ENCODE measurements at regions not wholly inside any gene's neighbourhood (a gene's known extent, or its start where the extent isn't known, plus 50 kb on each side); places are given as distances from the start of the nearest gene placed in this dataset.

DNA sequence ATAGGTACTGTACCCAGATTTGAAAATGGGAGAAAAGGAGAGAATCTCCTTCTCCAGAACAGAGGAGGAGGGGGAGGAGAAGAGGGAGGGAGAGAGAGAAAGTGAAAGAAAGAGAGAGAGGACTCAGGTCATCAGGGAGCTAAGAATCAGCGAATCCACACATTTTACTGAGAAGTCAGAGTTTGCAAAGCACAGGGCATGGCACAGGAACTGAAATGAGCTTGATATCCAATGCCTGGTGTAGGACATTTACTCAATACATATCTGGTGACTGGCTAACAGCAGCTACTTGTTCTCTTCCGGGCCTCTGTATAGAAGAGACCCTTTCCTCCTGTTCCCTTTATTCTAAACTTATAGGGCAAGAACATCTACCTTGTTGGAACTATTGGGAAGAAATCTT, 375.1 kb downstream of the KLF5 start:
- no peak overlapping the region for H3K27ac ChIP-seq (ENCODE audit: low read length)
- no peaks in the 10 kb centered on the region for H3K4me1 ChIP-seq (ENCODE audit: control insufficient read depth, low read depth, low read length)
- H3K9me3 ChIP-seq (ENCODE audit: control insufficient read depth, low read depth, low read length) = peaks cover 7% of the 10 kb centered on the region
- H3K36me3 ChIP-seq (ENCODE audit: control insufficient read depth, low read depth, low read length) = no peaks in the 10 kb centered on the region
- H3K27me3 ChIP-seq (ENCODE audit: control insufficient read depth, insufficient read depth, low read length) = no peaks in the 10 kb centered on the region
- no peak overlapping the region for H3K4me3 ChIP-seq (ENCODE audit: low read length)
- H3K9ac ChIP-seq (ENCODE audit: low read length) = no peak overlapping the region

DNA sequence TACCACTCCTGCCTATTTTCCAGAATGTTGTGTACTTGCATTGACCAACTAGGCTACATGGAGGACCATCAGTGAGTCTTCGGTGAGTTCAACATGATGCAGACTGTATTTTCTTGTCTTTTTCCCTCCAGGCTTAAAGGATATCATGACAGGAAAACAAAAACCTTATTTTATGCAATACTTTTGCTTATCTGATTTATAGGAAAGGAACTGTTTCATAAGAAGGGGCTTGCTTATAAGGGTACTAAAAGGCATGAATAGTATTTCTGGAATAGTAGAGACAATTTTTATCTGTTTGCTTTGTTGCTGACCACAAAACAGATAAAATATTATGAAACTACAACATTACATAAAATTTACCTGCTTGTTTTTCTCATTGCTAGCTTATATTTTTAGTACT, 374.7 kb downstream of the KLF5 start:
- peaks cover 7% of the 10 kb centered on the region for H3K9me3 ChIP-seq (ENCODE audit: control insufficient read depth, low read depth, low read length)
- no peak overlapping the region for H3K27ac ChIP-seq (ENCODE audit: low read length)
- no peaks in the 10 kb centered on the region for H3K36me3 ChIP-seq (ENCODE audit: control insufficient read depth, low read depth, low read length)
- no peak overlapping the region for H3K4me3 ChIP-seq (ENCODE audit: low read length)
- H3K4me1 ChIP-seq (ENCODE audit: control insufficient read depth, low read depth, low read length) = no peaks in the 10 kb centered on the region
- H3K27me3 ChIP-seq (ENCODE audit: control insufficient read depth, insufficient read depth, low read length) = no peaks in the 10 kb centered on the region
- no peak overlapping the region for H3K9ac ChIP-seq (ENCODE audit: low read length)

DNA sequence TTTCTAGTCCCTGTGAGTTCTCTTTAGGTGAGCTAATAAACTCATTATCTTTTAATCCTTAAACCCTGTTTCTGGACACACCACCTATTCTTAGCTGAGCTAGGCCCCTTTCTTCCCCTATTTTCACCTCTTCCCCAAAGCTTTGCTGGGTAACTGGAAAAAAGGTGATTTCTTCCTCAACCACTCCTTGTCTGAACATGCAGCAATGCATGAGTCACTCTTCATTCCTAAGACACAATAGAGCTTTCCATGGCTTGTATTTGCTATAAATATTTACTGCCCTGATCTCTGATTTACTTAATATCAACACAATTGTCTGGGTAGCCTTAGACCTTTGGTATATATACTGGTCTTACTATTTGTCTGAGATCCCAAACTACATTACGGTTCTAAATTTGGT, 370.9 kb downstream of the KLF5 start:
- Histone ChIP-seq H3K36me3 (ENCODE audit: control insufficient read depth, low read depth, low read length) (no peaks in the 10 kb centered on the region), H3K4me1 (ENCODE audit: control insufficient read depth, low read depth, low read length) (no peaks in the 10 kb centered on the region), H3K27ac (ENCODE audit: low read length) (no peak overlapping the region), H3K9me3 (ENCODE audit: control insufficient read depth, low read depth, low read length) (no peaks in the 10 kb centered on the region), H3K27me3 (ENCODE audit: control insufficient read depth, insufficient read depth, low read length) (no peaks in the 10 kb centered on the region), H3K9ac (ENCODE audit: low read length) (no peak overlapping the region), H3K4me3 (ENCODE audit: low read length) (no peak overlapping the region)

DNA sequence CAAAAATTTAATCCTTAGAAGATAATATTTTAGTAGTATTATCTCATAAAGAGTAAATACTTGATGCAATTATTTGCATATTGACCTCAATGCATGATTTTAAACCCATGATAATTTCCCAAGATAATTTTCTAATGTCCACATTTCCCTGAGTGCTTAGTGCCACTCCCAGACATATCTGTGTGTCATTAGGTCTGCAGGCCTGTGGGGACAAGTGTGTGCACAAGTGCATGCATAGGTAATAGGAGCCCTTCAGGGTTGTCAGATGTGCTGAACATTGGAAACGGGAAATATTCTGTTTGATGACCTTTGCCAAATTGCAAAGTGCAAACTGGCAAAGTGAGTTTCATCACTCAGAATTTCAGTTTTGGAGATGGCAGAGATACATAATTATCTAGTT, 369.9 kb downstream of the KLF5 start:
- no peaks in the 10 kb centered on the region for H3K27me3 ChIP-seq (ENCODE audit: control insufficient read depth, insufficient read depth, low read length)
- no peak overlapping the region for H3K9ac ChIP-seq (ENCODE audit: low read length)
- H3K27ac ChIP-seq (ENCODE audit: low read length) = no peak overlapping the region
- no peaks in the 10 kb centered on the region for H3K4me1 ChIP-seq (ENCODE audit: control insufficient read depth, low read depth, low read length)
- H3K9me3 ChIP-seq (ENCODE audit: control insufficient read depth, low read depth, low read length) = no peaks in the 10 kb centered on the region
- no peak overlapping the region for H3K4me3 ChIP-seq (ENCODE audit: low read length)
- no peaks in the 10 kb centered on the region for H3K36me3 ChIP-seq (ENCODE audit: control insufficient read depth, low read depth, low read length)

DNA sequence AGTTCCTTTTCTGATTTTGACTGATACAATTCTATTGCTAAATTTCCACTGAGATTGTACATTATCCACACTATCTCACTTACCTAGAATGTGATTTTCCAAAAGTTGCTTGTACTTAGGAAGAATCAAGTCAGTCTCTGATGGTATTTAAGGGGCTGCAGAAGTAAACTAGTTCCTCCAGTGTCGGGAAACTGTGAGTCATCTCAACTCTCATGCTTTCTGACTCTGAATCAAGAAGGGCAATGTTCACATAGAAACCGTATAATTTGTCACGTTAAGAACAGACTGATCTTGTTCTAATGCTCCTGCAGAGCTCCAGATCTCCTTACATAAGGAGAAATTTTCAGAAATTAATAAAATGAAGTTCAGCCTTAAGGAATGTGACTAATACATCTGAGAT, 369.3 kb downstream of the KLF5 start:
- no peak overlapping the region for H3K9ac ChIP-seq (ENCODE audit: low read length)
- no peaks in the 10 kb centered on the region for H3K36me3 ChIP-seq (ENCODE audit: control insufficient read depth, low read depth, low read length)
- no peak overlapping the region for H3K4me3 ChIP-seq (ENCODE audit: low read length)
- no peak overlapping the region for H3K27ac ChIP-seq (ENCODE audit: low read length)
- H3K9me3 ChIP-seq (ENCODE audit: control insufficient read depth, low read depth, low read length) = no peaks in the 10 kb centered on the region
- H3K4me1 ChIP-seq (ENCODE audit: control insufficient read depth, low read depth, low read length) = no peaks in the 10 kb centered on the region
- H3K27me3 ChIP-seq (ENCODE audit: control insufficient read depth, insufficient read depth, low read length) = no peaks in the 10 kb centered on the region

DNA sequence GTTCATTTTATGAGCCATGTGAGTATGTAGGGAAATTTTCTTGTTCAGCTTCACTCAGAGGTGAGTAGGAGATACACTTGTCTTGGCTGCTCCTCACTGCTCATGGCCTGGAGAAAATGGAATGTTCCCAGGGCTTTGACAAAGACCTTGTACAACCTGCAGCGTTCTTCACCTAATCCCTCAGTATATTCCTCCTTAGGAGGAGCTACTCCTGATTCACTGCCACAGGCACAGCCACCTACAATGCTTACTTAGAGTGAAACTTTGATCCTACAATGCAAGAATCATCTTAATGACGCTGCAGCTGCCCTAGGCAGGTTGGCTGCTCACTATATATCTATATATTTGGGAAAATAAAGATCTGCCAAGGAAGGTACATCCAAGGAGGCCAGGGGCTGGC, 364.2 kb downstream of the KLF5 start:
- Histone ChIP-seq H3K27ac (ENCODE audit: low read length) (no peak overlapping the region), H3K36me3 (ENCODE audit: control insufficient read depth, low read depth, low read length) (no peaks in the 10 kb centered on the region), H3K9me3 (ENCODE audit: control insufficient read depth, low read depth, low read length) (no peaks in the 10 kb centered on the region), H3K27me3 (ENCODE audit: control insufficient read depth, insufficient read depth, low read length) (no peaks in the 10 kb centered on the region), H3K4me3 (ENCODE audit: low read length) (no peak overlapping the region), H3K9ac (ENCODE audit: low read length) (no peak overlapping the region), H3K4me1 (ENCODE audit: control insufficient read depth, low read depth, low read length) (no peaks in the 10 kb centered on the region)

DNA sequence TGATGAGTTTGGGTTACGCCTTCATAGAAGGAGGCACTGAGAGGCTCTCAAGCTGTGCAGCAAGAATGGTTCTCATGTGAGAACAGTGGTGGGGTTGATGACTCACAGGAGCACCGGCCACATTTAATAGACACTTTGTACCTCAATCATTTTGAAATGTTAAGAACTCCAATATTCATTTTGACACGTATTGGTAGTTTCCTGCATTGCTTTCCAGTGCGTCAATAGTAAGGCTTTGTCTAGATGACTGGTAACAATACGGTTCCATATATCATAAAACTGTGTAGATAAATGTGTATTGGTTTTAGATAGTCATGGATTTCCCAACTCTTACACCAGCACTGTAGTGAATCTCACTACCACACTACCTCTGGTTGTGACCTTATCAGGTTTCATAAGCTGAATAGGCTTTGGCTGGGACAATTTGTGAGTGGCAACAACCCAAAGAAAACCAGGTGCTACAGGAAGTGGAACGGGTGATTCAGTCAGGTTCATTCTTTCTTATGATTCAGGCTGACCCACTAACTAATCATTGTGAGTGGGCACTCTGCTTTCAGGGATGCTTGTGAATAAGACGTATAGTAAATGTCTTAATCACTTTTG, 362.6 kb downstream of the KLF5 start:
- no peak overlapping the region for H3K27ac ChIP-seq (ENCODE audit: low read length)
- H3K36me3 ChIP-seq (ENCODE audit: control insufficient read depth, low read depth, low read length) = no peaks in the 10 kb centered on the region
- no peak overlapping the region for H3K9ac ChIP-seq (ENCODE audit: low read length)
- H3K4me1 ChIP-seq (ENCODE audit: control insufficient read depth, low read depth, low read length) = no peaks in the 10 kb centered on the region
- no peaks in the 10 kb centered on the region for H3K9me3 ChIP-seq (ENCODE audit: control insufficient read depth, low read depth, low read length)
- H3K4me3 ChIP-seq (ENCODE audit: low read length) = no peak overlapping the region
- H3K27me3 ChIP-seq (ENCODE audit: control insufficient read depth, insufficient read depth, low read length) = no peaks in the 10 kb centered on the region

DNA sequence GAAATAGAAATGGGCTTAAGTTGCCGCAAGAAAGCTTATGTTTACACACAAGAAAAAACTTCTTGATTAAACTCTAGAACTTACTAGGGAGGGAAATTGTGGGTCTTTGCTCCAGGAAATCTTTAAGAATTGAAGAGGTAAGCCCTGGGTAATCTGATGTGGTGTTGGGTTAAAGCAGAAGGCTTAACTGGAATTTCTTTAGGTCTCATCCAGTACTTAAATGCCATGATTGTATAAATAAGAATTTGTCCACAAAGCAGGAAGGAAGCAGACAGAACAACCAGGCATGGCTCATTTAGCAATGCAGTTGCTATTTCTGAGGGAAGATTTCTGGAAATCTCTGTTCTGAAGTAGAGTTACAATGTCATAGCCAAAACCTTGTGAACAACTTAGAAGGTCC, 360.4 kb downstream of the KLF5 start:
- no peak overlapping the region for H3K27ac ChIP-seq (ENCODE audit: low read length)
- no peaks in the 10 kb centered on the region for H3K36me3 ChIP-seq (ENCODE audit: control insufficient read depth, low read depth, low read length)
- H3K9ac ChIP-seq (ENCODE audit: low read length) = no peak overlapping the region
- H3K4me1 ChIP-seq (ENCODE audit: control insufficient read depth, low read depth, low read length) = no peaks in the 10 kb centered on the region
- no peak overlapping the region for H3K4me3 ChIP-seq (ENCODE audit: low read length)
- H3K27me3 ChIP-seq (ENCODE audit: control insufficient read depth, insufficient read depth, low read length) = no peaks in the 10 kb centered on the region
- no peaks in the 10 kb centered on the region for H3K9me3 ChIP-seq (ENCODE audit: control insufficient read depth, low read depth, low read length)

DNA sequence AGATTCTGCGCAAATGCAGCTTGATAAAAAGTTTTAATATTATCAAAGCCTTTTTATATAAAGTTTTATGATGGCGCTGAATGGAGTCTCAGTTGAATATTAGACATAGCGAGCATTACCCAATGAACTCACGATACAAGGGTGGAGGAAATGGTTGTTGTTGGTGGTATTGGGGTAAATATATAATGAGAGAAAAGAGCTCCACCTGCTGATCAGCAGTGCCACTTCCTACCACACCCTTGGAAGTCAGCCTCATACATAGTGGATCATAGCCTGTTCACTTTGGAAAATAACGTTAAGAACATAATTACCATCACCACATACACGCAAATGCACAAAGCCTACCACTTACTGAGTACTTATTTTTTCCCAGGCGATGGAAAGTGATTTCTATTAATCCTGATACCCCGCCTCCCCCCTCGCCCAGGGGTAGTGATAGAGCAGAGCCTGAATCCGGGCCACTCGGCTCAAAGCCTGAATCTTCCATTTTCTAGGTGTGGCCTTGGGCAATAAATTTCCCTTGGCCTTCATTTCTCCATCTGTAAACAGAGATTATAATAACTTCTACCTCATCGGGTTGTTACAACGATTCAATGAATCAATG, 358.3 kb downstream of the KLF5 start:
- no peak overlapping the region for H3K9ac ChIP-seq (ENCODE audit: low read length)
- H3K4me1 ChIP-seq (ENCODE audit: control insufficient read depth, low read depth, low read length) = no peaks in the 10 kb centered on the region
- H3K9me3 ChIP-seq (ENCODE audit: control insufficient read depth, low read depth, low read length) = no peaks in the 10 kb centered on the region
- no peaks in the 10 kb centered on the region for H3K36me3 ChIP-seq (ENCODE audit: control insufficient read depth, low read depth, low read length)
- no peak overlapping the region for H3K27ac ChIP-seq (ENCODE audit: low read length)
- no peaks in the 10 kb centered on the region for H3K27me3 ChIP-seq (ENCODE audit: control insufficient read depth, insufficient read depth, low read length)
- no peak overlapping the region for H3K4me3 ChIP-seq (ENCODE audit: low read length)

DNA sequence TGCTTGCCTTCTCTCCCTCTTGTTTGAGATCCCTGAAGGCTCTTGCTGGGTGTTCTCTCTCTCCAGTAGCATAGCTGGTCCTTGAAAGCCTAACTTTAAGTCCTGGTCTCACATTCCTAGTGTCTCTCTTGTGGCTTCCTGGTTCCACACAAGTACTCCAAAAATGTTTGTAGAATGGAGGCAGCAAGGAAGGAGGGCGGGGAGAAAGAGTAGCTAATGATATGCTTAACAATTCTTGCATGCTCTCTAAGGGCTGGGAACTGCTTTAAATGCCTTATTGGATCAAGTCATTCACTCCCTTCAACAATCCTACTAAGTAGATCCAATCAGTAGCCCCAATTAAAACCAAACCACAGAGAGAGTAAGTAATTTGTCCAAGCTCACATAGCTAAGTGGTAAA, 357.3 kb downstream of the KLF5 start:
- Histone ChIP-seq H3K9ac (ENCODE audit: low read length) (no peak overlapping the region), H3K9me3 (ENCODE audit: control insufficient read depth, low read depth, low read length) (no peaks in the 10 kb centered on the region)

DNA sequence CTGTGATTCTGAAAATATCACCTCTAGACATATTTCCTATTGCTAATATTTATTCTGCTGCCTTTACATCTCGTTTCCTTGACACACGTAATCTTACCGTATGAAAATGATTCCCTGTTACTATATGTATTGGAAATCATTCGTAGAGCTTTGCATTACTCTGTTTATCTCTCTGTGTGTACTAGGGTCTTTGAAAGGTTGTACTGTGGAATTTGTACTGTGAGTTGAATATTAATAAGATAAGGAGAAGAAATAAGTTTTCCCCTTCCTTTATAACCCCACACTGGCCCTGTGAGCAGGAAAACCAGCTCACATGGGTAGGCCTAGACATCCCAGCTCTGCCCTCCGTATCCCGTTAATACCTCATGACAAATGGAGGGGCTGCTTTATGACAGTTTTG, 354.9 kb downstream of the KLF5 start:
- no peaks in the 10 kb centered on the region for H3K36me3 ChIP-seq (ENCODE audit: control insufficient read depth, low read depth, low read length)
- H3K27ac ChIP-seq (ENCODE audit: low read length) = no peak overlapping the region
- H3K4me3 ChIP-seq (ENCODE audit: low read length) = no peak overlapping the region
- H3K27me3 ChIP-seq (ENCODE audit: control insufficient read depth, insufficient read depth, low read length) = no peaks in the 10 kb centered on the region
- H3K9me3 ChIP-seq (ENCODE audit: control insufficient read depth, low read depth, low read length) = no peaks in the 10 kb centered on the region
- H3K4me1 ChIP-seq (ENCODE audit: control insufficient read depth, low read depth, low read length) = no peaks in the 10 kb centered on the region
- H3K9ac ChIP-seq (ENCODE audit: low read length) = no peak overlapping the region

More for the DNA sequence above, 357.3 kb downstream of the KLF5 start:
- Histone ChIP-seq H3K27me3 (ENCODE audit: control insufficient read depth, insufficient read depth, low read length) (no peaks in the 10 kb centered on the region), H3K27ac (ENCODE audit: low read length) (no peak overlapping the region), H3K4me1 (ENCODE audit: control insufficient read depth, low read depth, low read length) (no peaks in the 10 kb centered on the region), H3K4me3 (ENCODE audit: low read length) (no peak overlapping the region), H3K36me3 (ENCODE audit: control insufficient read depth, low read depth, low read length) (no peaks in the 10 kb centered on the region)

DNA sequence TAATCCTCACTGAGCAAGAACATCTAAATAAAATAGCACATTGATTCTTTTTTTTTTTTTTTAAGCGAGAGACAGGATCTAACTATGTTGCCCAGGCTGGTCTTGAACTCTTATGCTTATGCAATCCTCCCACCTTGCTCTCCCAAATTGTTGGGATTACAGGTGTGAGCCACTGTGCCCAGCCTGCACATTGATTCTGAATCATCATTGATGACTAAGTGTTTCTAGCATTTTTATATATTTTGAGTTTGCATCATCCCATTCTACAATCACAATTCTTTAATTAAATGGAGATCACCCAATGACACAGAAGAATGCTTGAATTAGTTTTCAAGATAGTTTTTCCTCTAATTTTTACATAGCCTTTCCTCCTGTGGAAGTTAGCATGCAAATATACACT, 354.1 kb downstream of the KLF5 start:
- no peaks in the 10 kb centered on the region for H3K4me1 ChIP-seq (ENCODE audit: control insufficient read depth, low read depth, low read length)
- no peak overlapping the region for H3K27ac ChIP-seq (ENCODE audit: low read length)
- no peaks in the 10 kb centered on the region for H3K9me3 ChIP-seq (ENCODE audit: control insufficient read depth, low read depth, low read length)
- no peaks in the 10 kb centered on the region for H3K36me3 ChIP-seq (ENCODE audit: control insufficient read depth, low read depth, low read length)
- no peak overlapping the region for H3K4me3 ChIP-seq (ENCODE audit: low read length)
- no peak overlapping the region for H3K9ac ChIP-seq (ENCODE audit: low read length)
- H3K27me3 ChIP-seq (ENCODE audit: control insufficient read depth, insufficient read depth, low read length) = no peaks in the 10 kb centered on the region

All from iPS-18a (cell line).